SK-N-SH (cell line): ENCODE measurements at regions not wholly inside any gene's neighbourhood (a gene's known extent, or its start where the extent isn't known, plus 50 kb on each side); places are given as distances from the start of the nearest gene placed in this dataset.

Source experiments
- CTCF ChIA-PET: fragments of 300-600, 350-600 bp; formaldehyde crosslinking; extraction: SDS; loops from one replicate; lab custom pipeline; 2021; lab: Yijun Ruan, JAX
- POLR2A ChIA-PET: fragments of 350-600 bp; sonication (Branson Sonifier 250); formaldehyde crosslinking; extraction: SDS; loops from one replicate; lab custom pipeline; 2020; ENCODE audit warnings: antibody characterized with exemption, inconsistent platforms; lab: Yijun Ruan, JAX
- DNase-seq: peaks from one replicate; pipeline ENCODE4 v3.0.0; 2012
- H2AFZ ChIP-seq: fragments of 200-600 bp; sonication (generic); 2 replicates; pipeline ENCODE4 v1.8.1; 2016; ENCODE audit warnings: antibody characterized with exemption, mild to moderate bottlenecking, low read depth
- H3F3A ChIP-seq: fragments of 200-600 bp; sonication (generic); replicated peaks from 2 replicates; pipeline ENCODE3; 2016; ENCODE audit warnings: antibody characterized with exemption, mild to moderate bottlenecking; ENCODE audit not compliant: insufficient read depth
- H3K27ac ChIP-seq, 2 experiments: fragments of 200-500 bp in 1 of 2; fragments of 200-600 bp in 1 of 2; sonication (Bioruptor generic) in 1 of 2; sonication (generic), shearing (Covaris generic) in 1 of 2; 2 replicates each; pipeline versions ENCODE4 v1.5.1 to v1.6.1; 2014 to 2016; ENCODE audit warnings: low read depth in 2 of 2, inconsistent platforms in 1 of 2, low read length in 1 of 2, mild to moderate bottlenecking in 1 of 2, mixed read lengths in 1 of 2
- H3K27me3 ChIP-seq: fragments of 200-600 bp; sonication (generic), shearing (Covaris generic); 2 replicates; pipeline ENCODE4 v1.6.1; 2016; ENCODE audit warnings: mixed run types; ENCODE audit not compliant: insufficient read depth
- H3K36me3 ChIP-seq, 2 experiments: fragments of 200-500 bp in 1 of 2; fragments of 200-600 bp in 1 of 2; sonication (Bioruptor generic) in 1 of 2; sonication (generic) in 1 of 2; replicated peaks in 1 of 2; 2 replicates each; pipeline versions ENCODE3 to v1.5.1; 2014 to 2016; ENCODE audit warnings: low read length in 1 of 2, mild to moderate bottlenecking in 1 of 2; ENCODE audit not compliant: insufficient read depth in 2 of 2, control insufficient read depth in 1 of 2
- H3K4me1 ChIP-seq, 2 experiments: fragments of 200-500 bp in 1 of 2; fragments of 200-600 bp in 1 of 2; sonication (Bioruptor generic) in 1 of 2; sonication (generic), shearing (Covaris generic) in 1 of 2; 2 replicates each; pipeline versions ENCODE4 v1.5.1 to v1.6.1; 2014 to 2016; ENCODE audit warnings: low read depth in 1 of 2, low read length in 1 of 2, mixed run types in 1 of 2; ENCODE audit not compliant: insufficient read depth in 2 of 2, control insufficient read depth in 1 of 2
- H3K4me2 ChIP-seq: fragments of 200-600 bp; sonication (generic), shearing (Covaris generic); 2 replicates; pipeline ENCODE4 v1.6.1; 2017; ENCODE audit warnings: mixed run types
- H3K4me3 ChIP-seq, 2 experiments: fragments of 200-500 bp in 1 of 2; fragments of 200-600 bp in 1 of 2; sonication (Bioruptor generic) in 1 of 2; sonication (generic), shearing (Covaris generic) in 1 of 2; 2 replicates each; pipeline versions ENCODE4 v1.5.1 to v1.8.1; 2014 to 2016; ENCODE audit warnings: low read depth in 2 of 2, inconsistent platforms in 1 of 2, low read length in 1 of 2, mild to moderate bottlenecking in 1 of 2, mixed read lengths in 1 of 2, moderate library complexity in 1 of 2
- H3K79me2 ChIP-seq: fragments of 200-600 bp; sonication (generic); 2 replicates; pipeline ENCODE4 v1.8.1; 2017; ENCODE audit warnings: mild to moderate bottlenecking; ENCODE audit not compliant: insufficient read depth
- H3K9ac ChIP-seq: fragments of 200-600 bp; sonication (generic); 2 replicates; pipeline ENCODE4 v1.6.1; 2017; ENCODE audit warnings: mixed run types
- H3K9me2 ChIP-seq: fragments of 200-600 bp; sonication (generic); 2 replicates; pipeline ENCODE4 v1.6.1; 2017; ENCODE audit warnings: mixed run types
- H3K9me3 ChIP-seq: fragments of 200-600 bp; sonication (generic); 2 replicates; pipeline ENCODE4 v1.6.1; 2017; ENCODE audit warnings: mixed run types, mild to moderate bottlenecking, moderate library complexity
- H4K20me1 ChIP-seq: fragments of 200-600 bp; sonication (generic); 2 replicates; pipeline ENCODE4 v1.6.1; 2017; ENCODE audit warnings: mild to moderate bottlenecking, mixed run types; ENCODE audit not compliant: insufficient read depth
- CHD2 ChIP-seq: fragments of 150-350 bp; IDR thresholded peaks from 2 replicates; pipeline ENCODE4 v1.6.1; 2018; ENCODE audit warnings: low read length; ENCODE audit not compliant: partially characterized antibody
- ELF1 ChIP-seq: IDR thresholded peaks from 2 replicates; pipeline ENCODE4 v1.4.0; 2012
- FOXM1 ChIP-seq: IDR thresholded peaks from 2 replicates; pipeline ENCODE4 v1.4.0; 2012; ENCODE audit warnings: low read depth, mild to moderate bottlenecking
- GATA2 ChIP-seq: sonication (generic); formaldehyde crosslinking; IDR thresholded peaks from 2 replicates; pipeline ENCODE4 v1.5.0; 2020; ENCODE audit warnings: mild to moderate bottlenecking, missing genetic modification reagents
- JUND ChIP-seq: IDR thresholded peaks from 2 replicates; pipeline ENCODE4 v1.4.0; 2012
- MXI1 ChIP-seq: IDR thresholded peaks from 2 replicates; pipeline ENCODE4 v1.6.1; 2012; ENCODE audit warnings: mild to moderate bottlenecking, low read depth, low read length, improper control_type of control experiment
- NFIC ChIP-seq: IDR thresholded peaks from 2 replicates; pipeline ENCODE4 v1.4.0; 2012; ENCODE audit warnings: borderline replicate concordance
- NRF1 ChIP-seq: IDR thresholded peaks from 2 replicates; pipeline ENCODE4 v1.6.1; 2012; ENCODE audit warnings: low read depth, mild to moderate bottlenecking, low read length
- PBX3 ChIP-seq: IDR thresholded peaks from 2 replicates; pipeline ENCODE4; 2012
- POLR2AphosphoS5 ChIP-seq: IDR thresholded peaks from 2 replicates; pipeline ENCODE4 v1.6.1; 2012; ENCODE audit warnings: low read depth, low read length
- RAD21 ChIP-seq: IDR thresholded peaks from 2 replicates; pipeline ENCODE4 v1.6.1; 2012; ENCODE audit warnings: mild to moderate bottlenecking, low read length
- RCOR1 ChIP-seq: fragments of 150-350 bp; IDR thresholded peaks from 2 replicates; pipeline ENCODE4 v1.6.1; 2017; ENCODE audit warnings: antibody characterized with exemption, low read length
- RFX5 ChIP-seq: IDR thresholded peaks from 2 replicates; pipeline ENCODE4 v1.6.1; 2012; ENCODE audit warnings: mild to moderate bottlenecking, improper control_type of control experiment, low read length
- RXRA ChIP-seq: IDR thresholded peaks from 2 replicates; pipeline ENCODE4 v1.4.0; 2012; ENCODE audit warnings: low read depth, mild to moderate bottlenecking, borderline replicate concordance
- TAF1 ChIP-seq: IDR thresholded peaks from 2 replicates; pipeline ENCODE4 v1.6.1; 2012; ENCODE audit warnings: low read depth, mild to moderate bottlenecking, low read length, moderate library complexity, borderline replicate concordance
- TEAD4 ChIP-seq: IDR thresholded peaks from 2 replicates; pipeline ENCODE4 v1.4.0; 2012; ENCODE audit warnings: mild to moderate bottlenecking, borderline replicate concordance; ENCODE audit not compliant: insufficient read depth
- YY1 ChIP-seq: IDR thresholded peaks from 2 replicates; pipeline ENCODE4 v1.4.0; 2012; ENCODE audit warnings: low read depth, mild to moderate bottlenecking
- WGBS: methylation state at CpG from one replicate; pipeline ENCODE4 v1.1.6; 2017; ENCODE audit warnings: low lambda C conversion rate; 5-methylcytosine and 5-hydroxymethylcytosine counted together
- TF ChIP-seq, protein P1 (sequence below): fragments of 200-600 bp; sonication (generic); IDR thresholded peaks from 2 replicates; pipeline ENCODE4 v1.6.1; 2017; ENCODE audit warnings: antibody characterized with exemption, mild to moderate bottlenecking, moderate library complexity
- TF ChIP-seq, protein P2 (sequence below): IDR thresholded peaks from 2 replicates; pipeline ENCODE4 v1.4.0; 2012; ENCODE audit warnings: low read depth, borderline replicate concordance
- TF ChIP-seq, protein P3 (sequence below): IDR thresholded peaks from 2 replicates; pipeline ENCODE4 v1.4.0; 2012; ENCODE audit warnings: low read depth, borderline replicate concordance

- Histone ChIP-seq H2AFZ (no peak overlapping the region), H3K9ac (no peak overlapping the region), H3K4me1 (peaks cover 0 to 3% of the 10 kb centered on the region in 2 experiments; a peak in 1 of 4 replicates), H3K9me2 (no peaks in the 10 kb centered on the region), H3K36me3 (peaks cover 0 to 2% of the 10 kb centered on the region in 2 experiments), H4K20me1 (peaks cover 10% of the 10 kb centered on the region; the same call in 1 of the 2 replicates), H3K27ac (no peak overlapping the region), H3K27me3 (no peaks in the 10 kb centered on the region), H3K9me3 (no peaks in the 10 kb centered on the region), H3K4me2 (no peak overlapping the region), H3F3A (no peaks in the 10 kb centered on the region), H3K79me2 (peaks cover 14% of the 10 kb centered on the region; the same call in 1 of the 2 replicates), H3K4me3 (no peak overlapping the region)
- TF ChIP-seq TAF1: no peak
- TF ChIP-seq FOXM1: no peak
- no peak for TF ChIP-seq MXI1
- TF ChIP-seq YY1: no peak
- no peak for TF ChIP-seq JUND
- TF ChIP-seq RXRA: no peak
- no peak for TF ChIP-seq CHD2
- no peak for TF ChIP-seq NFIC
- TF ChIP-seq NRF1: no peak
- no peak for TF ChIP-seq RFX5
- TF ChIP-seq, protein P1, sequence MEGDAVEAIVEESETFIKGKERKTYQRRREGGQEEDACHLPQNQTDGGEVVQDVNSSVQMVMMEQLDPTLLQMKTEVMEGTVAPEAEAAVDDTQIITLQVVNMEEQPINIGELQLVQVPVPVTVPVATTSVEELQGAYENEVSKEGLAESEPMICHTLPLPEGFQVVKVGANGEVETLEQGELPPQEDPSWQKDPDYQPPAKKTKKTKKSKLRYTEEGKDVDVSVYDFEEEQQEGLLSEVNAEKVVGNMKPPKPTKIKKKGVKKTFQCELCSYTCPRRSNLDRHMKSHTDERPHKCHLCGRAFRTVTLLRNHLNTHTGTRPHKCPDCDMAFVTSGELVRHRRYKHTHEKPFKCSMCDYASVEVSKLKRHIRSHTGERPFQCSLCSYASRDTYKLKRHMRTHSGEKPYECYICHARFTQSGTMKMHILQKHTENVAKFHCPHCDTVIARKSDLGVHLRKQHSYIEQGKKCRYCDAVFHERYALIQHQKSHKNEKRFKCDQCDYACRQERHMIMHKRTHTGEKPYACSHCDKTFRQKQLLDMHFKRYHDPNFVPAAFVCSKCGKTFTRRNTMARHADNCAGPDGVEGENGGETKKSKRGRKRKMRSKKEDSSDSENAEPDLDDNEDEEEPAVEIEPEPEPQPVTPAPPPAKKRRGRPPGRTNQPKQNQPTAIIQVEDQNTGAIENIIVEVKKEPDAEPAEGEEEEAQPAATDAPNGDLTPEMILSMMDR: no peak
- TF ChIP-seq, protein P2, sequence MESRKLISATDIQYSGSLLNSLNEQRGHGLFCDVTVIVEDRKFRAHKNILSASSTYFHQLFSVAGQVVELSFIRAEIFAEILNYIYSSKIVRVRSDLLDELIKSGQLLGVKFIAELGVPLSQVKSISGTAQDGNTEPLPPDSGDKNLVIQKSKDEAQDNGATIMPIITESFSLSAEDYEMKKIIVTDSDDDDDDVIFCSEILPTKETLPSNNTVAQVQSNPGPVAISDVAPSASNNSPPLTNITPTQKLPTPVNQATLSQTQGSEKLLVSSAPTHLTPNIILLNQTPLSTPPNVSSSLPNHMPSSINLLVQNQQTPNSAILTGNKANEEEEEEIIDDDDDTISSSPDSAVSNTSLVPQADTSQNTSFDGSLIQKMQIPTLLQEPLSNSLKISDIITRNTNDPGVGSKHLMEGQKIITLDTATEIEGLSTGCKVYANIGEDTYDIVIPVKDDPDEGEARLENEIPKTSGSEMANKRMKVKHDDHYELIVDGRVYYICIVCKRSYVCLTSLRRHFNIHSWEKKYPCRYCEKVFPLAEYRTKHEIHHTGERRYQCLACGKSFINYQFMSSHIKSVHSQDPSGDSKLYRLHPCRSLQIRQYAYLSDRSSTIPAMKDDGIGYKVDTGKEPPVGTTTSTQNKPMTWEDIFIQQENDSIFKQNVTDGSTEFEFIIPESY: no peak
- TF ChIP-seq, protein P3, sequence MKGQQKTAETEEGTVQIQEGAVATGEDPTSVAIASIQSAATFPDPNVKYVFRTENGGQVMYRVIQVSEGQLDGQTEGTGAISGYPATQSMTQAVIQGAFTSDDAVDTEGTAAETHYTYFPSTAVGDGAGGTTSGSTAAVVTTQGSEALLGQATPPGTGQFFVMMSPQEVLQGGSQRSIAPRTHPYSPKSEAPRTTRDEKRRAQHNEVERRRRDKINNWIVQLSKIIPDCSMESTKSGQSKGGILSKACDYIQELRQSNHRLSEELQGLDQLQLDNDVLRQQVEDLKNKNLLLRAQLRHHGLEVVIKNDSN: no peak
- TF ChIP-seq ELF1: no peak
- no peak for TF ChIP-seq RCOR1
- TF ChIP-seq GATA2 (CRISPR knock-in tag): no peak
- TF ChIP-seq RAD21: no peak
- TF ChIP-seq POLR2AphosphoS5: no peak
- no peak for TF ChIP-seq TEAD4
- TF ChIP-seq PBX3: no peak
- CTCF ChIA-PET: no interaction called here
- POLR2A ChIA-PET: no interaction called here
- 28% methylated on average over 1 of the region's 1 CpG for WGBS
- DNase-seq: no peak
Measured at GRCh38 chr13:74003374-74003773, 130.8 kb downstream of the KLF12 start.
